Progenitor cell of endocrine pancreas (in vitro differentiated cells): ENCODE measurements at regions not wholly inside any gene's neighbourhood (a gene's known extent, or its start where the extent isn't known, plus 50 kb on each side); places are given as distances from the start of the nearest gene placed in this dataset.

Experiments used
- DNase-seq: peaks from one replicate; pipeline ENCODE4 v3.0.0; 2021; ENCODE audit warnings: low spot score; ENCODE audit not compliant: unreplicated experiment
- H3K27ac Mint-ChIP-seq: 2 replicates; pipeline ENCODE4 v1.8.0; 2021; ENCODE audit warnings: mild to moderate bottlenecking, moderate library complexity, mixed read lengths
- H3K27me3 Mint-ChIP-seq: 2 replicates; pipeline ENCODE4 v1.8.0; 2021; ENCODE audit warnings: mixed read lengths
- H3K36me3 Mint-ChIP-seq: 2 replicates; pipeline ENCODE4 v1.8.0; 2022; ENCODE audit warnings: mixed read lengths; ENCODE audit not compliant: insufficient read depth
- H3K4me1 Mint-ChIP-seq: 2 replicates; pipeline ENCODE4 v1.8.0; 2021; ENCODE audit warnings: low read depth, mixed read lengths
- H3K4me3 Mint-ChIP-seq: 2 replicates; pipeline ENCODE4 v1.8.0; 2021; ENCODE audit warnings: low read depth, mild to moderate bottlenecking, moderate library complexity, mixed read lengths
- H3K9me3 Mint-ChIP-seq: 2 replicates; pipeline ENCODE4 v1.8.0; 2021; ENCODE audit warnings: low read depth, mixed read lengths
- TF ChIP-seq, protein P1 (sequence below): fragments of 200-600 bp; sonication (generic); IDR thresholded peaks from one replicate; pipeline ENCODE4 v1.5.0; 2021; ENCODE audit warnings: antibody characterized with exemption, mild to moderate bottlenecking; ENCODE audit not compliant: unreplicated experiment

DNA sequence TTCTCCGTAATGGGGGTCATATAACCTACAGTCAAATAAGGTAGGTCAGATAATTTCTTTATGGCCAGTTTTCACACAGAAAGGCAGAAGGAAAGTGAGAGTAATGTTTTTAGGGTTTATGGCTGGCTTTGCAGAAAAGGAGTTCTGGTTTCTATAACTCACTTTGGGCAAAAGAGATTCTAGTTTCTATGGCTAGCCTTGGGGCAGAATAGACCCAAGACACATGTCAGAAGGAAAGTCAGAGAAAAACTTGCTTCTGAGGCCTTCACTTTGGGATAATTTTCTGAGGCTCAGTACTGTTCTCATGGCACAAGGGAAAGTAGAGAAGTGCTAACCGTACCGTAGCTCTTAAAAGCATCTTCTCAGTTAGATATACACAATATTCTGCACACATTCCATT lies 1145.3 kb downstream of the EFNA5 start:
- Mint-ChIP-seq H3K27me3 (no peaks in the 10 kb centered on the region), H3K36me3 (no peaks in the 10 kb centered on the region), H3K4me3 (no peak overlapping the region), H3K27ac (no peak overlapping the region), H3K4me1 (no peaks in the 10 kb centered on the region), H3K9me3 (no peaks in the 10 kb centered on the region)
- DNase-seq, result no peak
- TF ChIP-seq, protein P1, sequence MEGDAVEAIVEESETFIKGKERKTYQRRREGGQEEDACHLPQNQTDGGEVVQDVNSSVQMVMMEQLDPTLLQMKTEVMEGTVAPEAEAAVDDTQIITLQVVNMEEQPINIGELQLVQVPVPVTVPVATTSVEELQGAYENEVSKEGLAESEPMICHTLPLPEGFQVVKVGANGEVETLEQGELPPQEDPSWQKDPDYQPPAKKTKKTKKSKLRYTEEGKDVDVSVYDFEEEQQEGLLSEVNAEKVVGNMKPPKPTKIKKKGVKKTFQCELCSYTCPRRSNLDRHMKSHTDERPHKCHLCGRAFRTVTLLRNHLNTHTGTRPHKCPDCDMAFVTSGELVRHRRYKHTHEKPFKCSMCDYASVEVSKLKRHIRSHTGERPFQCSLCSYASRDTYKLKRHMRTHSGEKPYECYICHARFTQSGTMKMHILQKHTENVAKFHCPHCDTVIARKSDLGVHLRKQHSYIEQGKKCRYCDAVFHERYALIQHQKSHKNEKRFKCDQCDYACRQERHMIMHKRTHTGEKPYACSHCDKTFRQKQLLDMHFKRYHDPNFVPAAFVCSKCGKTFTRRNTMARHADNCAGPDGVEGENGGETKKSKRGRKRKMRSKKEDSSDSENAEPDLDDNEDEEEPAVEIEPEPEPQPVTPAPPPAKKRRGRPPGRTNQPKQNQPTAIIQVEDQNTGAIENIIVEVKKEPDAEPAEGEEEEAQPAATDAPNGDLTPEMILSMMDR, result no peak

DNA sequence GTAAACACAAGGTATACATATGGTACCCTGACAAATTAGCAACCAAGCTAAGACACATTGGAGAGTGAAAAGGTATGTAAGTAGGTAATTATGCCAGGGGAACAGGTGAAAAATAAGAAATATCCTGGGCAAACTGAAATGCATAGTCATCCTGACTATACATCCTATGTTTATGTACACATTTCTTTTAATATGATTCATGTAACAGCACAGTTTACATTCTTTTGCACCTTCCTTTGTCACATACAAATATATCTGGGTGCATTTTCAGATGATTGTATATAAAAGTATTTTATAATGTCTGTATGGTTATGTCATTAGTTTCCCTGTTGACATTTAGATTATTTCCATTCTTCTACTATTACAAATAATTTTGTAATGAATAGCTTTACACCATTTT lies 1146.9 kb downstream of the EFNA5 start:
- H3K4me3 Mint-ChIP-seq, result no peak overlapping the region
- DNase-seq, result no peak
- H3K9me3 Mint-ChIP-seq, result no peaks in the 10 kb centered on the region
- H3K27me3 Mint-ChIP-seq, result peaks cover 3% of the 10 kb centered on the region
- TF ChIP-seq, protein P1, result no peak
- H3K36me3 Mint-ChIP-seq, result no peaks in the 10 kb centered on the region
- H3K27ac Mint-ChIP-seq, result no peak overlapping the region
- H3K4me1 Mint-ChIP-seq, result no peaks in the 10 kb centered on the region

DNA sequence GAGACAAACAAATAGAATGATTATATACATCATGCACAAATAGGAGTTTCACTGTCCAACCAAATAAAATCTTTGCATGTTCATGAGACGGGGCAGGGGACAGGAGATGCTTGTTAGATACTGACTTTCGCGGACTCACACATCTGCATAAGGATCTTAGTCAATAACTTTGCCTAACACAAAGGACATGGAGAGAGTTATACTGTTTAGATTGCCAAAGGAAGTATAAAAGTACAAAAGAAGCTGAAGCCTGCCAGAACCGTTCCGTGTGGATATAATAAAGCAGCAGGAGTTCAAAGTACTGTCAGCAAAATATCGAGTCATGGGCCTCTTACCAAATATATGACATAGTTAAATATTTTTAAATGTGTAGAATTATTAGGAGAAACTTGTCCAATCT lies 1148.4 kb downstream of the EFNA5 start:
- no peak for DNase-seq
- TF ChIP-seq, protein P1, result no peak
- H3K36me3 Mint-ChIP-seq, result no peaks in the 10 kb centered on the region
- no peak overlapping the region for H3K4me3 Mint-ChIP-seq
- no peaks in the 10 kb centered on the region for H3K9me3 Mint-ChIP-seq
- no peak overlapping the region for H3K27ac Mint-ChIP-seq
- peaks cover 3% of the 10 kb centered on the region for H3K27me3 Mint-ChIP-seq
- no peaks in the 10 kb centered on the region for H3K4me1 Mint-ChIP-seq

DNA sequence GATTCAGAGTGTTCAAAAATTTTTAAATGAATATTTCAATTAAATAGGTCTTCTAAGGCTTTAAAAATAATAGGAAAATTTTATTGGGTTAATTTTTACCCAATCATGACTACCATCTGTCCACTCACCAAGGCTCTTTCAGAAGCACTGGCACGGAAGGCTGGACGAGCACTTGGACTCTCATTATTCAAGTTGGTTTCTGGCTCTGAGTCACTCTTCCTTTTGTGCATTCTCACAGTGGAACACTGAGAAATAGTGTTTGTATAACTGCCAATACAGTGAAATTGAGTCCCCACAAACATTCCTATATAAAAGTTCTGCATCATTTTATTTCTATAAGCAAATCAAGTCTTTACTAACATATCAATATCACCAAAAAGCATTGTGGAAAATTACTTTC lies 1149.0 kb downstream of the EFNA5 start:
- H3K27me3 Mint-ChIP-seq, result peaks cover 3% of the 10 kb centered on the region
- H3K9me3 Mint-ChIP-seq, result no peaks in the 10 kb centered on the region
- TF ChIP-seq, protein P1, result no peak
- H3K4me1 Mint-ChIP-seq, result no peaks in the 10 kb centered on the region
- no peak for DNase-seq
- H3K36me3 Mint-ChIP-seq, result no peaks in the 10 kb centered on the region
- no peak overlapping the region for H3K27ac Mint-ChIP-seq
- no peak overlapping the region for H3K4me3 Mint-ChIP-seq

DNA sequence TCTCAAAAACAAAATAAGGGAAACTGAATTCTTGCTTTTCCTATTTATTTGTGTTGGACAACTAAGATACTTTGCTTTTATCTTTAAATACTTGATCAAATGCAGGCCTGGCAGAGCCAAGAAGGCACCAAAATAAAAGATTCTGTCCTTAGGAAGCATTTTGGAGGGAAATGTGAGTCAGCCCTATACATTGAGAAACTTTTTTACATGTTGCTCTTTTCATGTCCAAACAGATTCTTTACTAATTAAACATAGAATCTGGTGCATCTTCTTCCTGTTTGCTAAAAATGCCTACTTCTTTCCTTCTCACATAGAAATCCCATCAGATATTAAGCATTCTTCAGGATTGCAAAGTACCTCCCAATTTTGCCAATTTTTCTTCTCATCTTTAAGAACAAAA lies 1160.4 kb downstream of the EFNA5 start:
- no peak for DNase-seq
- TF ChIP-seq, protein P1, result no peak
- no peaks in the 10 kb centered on the region for H3K27me3 Mint-ChIP-seq
- no peak overlapping the region for H3K4me3 Mint-ChIP-seq
- H3K36me3 Mint-ChIP-seq, result no peaks in the 10 kb centered on the region
- no peak overlapping the region for H3K27ac Mint-ChIP-seq
- H3K4me1 Mint-ChIP-seq, result no peaks in the 10 kb centered on the region
- peaks cover 5% of the 10 kb centered on the region for H3K9me3 Mint-ChIP-seq
